Stimulated activated CD4-positive, alpha-beta T cell treated with anti-CD3 and anti-CD28 coated beads, Interleukin-4, amount 100 ng/mL, for 1 hour (primary cell): ENCODE measurements at regions not wholly inside any gene's neighbourhood (a gene's known extent, or its start where the extent isn't known, plus 50 kb on each side); places are given as distances from the start of the nearest gene placed in this dataset.

ENCODE experiments used
- DNase-seq: peaks from one replicate; pipeline ENCODE4 v3.0.0-alpha.2; 2020

DNA sequence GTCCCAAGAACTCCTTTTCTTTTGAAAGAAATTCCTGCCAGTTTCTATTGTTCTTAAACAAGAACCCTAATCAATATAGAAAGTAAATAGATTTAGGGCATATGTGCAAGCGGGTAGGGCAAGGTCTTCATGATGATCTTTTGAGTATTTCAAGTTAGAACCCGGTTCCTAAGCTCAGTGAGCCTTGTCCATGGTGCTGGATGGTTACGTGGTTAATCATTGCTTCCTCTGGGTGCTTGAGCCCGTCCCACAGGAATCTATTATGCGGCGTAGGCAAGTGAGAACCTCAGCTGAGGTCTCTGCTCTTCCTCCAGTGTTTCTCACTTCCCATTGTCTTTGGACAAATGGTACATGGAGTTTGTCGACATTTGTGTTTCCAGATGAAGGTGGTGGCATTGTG, 580.8 kb upstream of the EEF2KMT start:
- no peak for DNase-seq

DNA sequence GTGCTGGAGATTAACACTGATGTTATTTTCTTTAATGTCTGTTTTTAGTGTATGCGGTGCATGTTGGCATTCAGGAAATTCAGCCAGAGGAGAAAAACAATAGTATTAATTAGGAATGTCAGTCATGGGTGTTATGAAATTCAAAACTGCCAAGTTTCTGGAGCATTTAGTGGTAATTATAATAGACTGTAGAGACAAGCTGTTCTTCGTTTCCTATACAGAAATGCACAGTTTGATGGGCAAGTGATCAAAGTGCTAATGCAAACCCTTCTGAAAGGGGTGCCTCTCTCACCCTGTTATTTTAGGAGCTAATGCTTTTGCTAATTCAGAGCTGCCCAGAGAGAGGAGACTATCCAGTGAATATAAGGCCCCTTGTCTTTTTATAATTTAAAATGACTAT, 573.8 kb upstream of the EEF2KMT start:
- no peak for DNase-seq

DNA sequence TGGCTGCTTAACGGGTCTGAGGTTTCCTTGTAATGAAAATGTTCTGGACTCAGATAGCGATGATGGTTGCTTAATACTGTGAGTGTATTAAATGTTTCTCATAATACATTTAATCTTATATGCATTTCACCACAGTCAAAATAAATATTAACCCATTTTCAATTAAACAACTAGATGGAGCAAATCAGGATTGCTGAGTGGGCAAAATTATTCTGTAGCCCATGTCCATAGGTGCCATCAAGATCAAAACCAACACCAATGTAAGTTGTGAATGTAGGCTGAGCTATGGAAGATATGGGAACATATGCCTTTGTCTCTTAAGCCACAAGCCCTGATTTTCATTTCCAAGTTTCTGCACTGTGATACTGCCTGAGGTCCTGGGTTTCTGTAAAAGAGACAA, 572.6 kb upstream of the EEF2KMT start:
- DNase-seq, result no peak

DNA sequence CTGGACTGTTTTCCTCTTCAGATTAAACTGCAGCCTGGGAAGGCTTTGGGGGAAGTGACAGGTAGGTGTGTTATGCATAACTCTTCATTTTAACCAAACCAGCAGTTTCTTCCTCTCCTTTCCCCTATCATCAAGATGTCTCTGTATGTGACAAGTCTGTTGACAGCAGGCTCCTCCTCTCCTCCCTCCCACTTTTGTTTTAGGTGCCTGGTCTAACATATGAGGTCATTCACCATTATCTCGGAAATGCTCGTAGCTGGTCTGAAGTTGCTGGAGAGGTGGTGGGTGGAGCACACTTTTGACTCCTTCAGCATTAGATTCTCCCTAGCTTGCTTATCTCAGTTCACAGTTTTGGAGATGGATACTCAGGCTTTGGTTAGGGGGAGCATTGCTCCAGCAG, 571.0 kb upstream of the EEF2KMT start:
- no peak for DNase-seq

DNA sequence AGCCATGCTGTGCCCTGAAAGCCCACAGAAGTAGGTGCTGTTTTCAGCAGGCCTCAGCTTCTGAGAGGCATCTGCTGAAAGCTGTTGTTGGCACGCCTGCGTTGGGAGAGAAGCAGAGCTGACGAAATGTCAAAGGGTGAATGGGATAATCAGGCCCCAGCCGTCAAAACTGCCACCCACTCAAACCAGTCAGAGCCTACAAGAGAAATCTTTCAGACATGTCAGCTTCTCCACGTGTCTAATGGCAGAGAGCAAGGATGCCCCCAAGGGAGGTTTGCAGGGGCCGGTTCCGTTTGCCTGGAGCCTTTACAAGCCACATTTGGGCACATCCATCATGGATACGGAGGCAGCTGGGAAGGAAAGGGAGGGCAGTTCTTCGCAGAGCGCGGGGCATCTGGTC, 568.2 kb upstream of the EEF2KMT start:
- no peak for DNase-seq

DNA sequence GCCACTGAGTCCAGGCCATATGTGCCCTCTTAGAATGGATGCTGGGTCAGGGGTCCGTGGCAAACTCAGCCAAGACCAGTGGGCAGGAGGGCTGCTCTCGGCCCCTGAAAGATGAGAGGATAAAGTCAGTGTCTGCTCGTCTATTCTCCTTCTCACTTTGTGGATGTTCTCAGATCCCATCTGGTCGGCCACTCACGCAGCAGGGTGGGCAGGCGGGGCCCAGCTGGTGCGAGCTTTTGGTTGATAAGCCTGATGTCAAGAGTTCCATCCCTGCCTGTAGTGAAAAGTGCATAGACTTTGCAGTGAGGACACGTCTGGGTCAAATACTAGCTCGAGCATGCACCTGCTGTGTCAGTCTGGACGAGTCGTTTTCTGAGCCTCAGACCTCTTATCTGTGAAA, 556.2 kb upstream of the EEF2KMT start:
- DNase-seq, result no peak

DNA sequence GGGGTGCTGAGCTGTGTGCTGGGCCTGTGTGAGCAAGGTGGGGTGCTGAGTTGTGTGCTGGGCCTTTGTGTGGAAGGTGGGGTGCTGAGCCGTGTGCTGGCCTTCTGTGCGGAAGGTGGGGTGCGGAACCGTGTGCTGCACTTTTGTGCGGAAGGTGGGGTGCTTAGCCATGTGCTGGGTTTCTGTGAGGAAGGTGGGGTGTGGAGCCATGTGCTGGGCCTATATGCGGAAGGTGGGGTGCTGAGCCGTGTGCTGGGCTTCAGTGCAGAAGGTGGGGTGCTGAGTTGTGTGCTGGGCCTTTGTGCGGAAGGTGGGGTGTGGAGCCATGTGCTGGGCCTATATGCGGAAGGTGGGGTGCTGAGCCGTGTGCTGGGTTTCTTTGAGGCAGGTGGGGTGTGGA, 555.4 kb upstream of the EEF2KMT start:
- DNase-seq, result no peak

DNA sequence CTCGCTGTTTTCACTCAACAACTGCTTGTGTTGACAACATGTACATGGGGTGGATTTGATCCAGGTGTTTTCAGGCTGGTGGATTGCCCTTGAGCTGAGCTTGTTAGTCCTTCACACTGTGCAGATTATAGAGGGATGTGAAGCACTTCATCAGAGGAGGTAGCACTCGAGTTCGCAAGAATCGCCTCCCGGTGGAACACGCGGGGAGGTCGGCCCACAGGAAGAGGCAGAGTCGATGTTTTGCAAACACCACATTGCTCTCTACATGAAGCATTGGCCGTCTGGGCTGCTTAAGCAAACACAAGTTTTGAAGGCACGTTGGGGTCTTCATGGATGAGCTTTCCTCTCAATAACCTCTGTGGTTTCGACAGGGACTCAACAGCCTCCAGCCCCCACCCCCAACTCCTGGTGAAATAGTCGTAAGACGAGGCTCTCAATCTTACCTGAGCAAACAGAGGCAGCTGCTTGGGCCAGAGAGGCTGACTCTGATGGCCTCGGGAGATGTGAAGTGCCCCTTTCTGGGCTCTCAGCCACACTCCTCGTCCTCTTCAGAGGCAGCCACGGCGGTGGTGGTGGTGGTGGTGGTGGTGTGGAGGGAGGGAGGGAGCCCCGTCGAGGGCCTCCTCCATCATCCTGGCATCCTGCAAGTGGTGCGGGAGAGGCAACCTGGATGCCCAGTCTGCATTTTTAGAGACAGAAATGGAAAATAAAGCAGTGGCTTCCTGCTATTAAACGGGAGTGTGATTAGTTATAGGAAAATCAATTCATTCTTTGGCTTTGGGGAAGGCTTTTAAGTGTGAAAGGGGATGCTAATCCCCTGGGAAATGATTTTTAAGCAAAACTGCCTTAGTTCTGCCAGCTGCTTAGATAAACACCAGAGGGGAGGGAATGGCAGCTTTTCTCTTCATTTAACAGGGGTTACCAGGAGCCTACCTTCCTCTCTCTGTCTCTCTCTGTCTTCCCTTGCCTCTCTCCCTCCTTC, 552.5 kb upstream of the EEF2KMT start:
- DNase-seq, result no peak

DNA sequence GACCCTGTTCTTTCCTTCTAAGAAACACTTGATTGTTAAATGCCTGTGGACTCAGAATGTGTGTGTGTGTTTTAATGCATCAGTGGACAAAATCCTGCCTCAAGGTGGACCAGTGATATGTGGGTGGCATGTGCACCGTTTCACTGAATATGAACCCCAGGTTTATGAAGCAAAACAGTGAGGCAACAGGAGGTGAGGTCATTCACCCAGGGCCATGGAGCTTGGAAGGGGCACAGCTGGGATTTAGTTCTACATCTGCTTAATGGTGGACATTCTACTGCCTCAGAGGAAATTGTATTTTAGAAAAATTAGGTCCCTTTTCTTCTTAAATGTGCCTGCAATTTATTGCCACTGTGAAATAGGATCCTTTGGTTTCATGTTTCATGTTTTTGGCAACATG, 549.5 kb upstream of the EEF2KMT start:
- DNase-seq, result no peak

DNA sequence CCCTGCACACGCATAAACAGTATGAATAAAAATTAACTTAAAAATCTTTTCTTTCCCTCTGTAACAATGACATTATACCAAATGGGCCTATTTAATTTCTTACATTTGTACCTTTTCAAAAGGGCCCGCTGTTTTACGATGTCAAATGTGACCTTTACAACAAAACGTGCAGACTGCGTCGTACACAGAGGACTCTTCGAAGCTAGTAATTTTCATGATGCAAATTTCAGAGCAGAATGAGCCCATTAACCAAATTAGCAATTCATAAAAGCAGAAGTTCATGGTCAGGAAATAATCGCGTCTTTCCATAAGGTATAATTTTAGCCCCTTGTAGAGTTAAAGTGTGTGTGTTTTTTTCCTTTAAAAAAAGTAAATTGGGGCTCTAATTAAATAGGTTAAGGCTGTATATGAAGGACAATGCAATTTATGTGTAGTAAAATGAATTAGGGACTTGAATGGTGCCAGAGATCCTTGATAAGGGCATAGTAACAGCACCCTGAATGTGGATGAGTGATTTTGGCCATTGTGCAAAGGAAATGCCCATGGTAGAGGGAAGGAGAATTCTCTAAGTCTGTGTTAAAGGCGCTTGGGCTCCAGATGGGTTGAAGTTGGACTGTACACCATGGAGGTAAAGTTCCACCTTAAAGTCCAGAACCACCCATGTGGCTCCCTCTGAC, 546.4 kb upstream of the EEF2KMT start:
- DNase-seq, result no peak

DNA sequence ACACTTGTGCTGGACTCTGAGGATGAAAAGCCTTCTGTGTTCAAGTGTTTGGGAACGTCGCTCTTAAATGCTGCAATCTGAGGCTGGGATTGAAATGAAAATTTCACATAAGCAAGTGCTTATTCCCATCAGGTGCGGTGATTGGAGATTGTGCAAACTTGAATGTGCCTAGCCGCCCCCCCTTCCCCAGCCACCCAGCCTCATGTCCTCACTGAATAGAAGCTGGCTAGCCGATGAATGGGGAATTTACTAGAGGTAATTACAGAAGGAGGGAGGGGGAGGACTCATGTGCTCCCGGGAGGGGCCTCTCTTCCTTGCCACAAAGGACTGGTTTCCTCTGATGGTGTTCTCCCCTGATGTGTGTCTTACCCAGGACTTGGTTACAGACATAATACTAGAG, 544.8 kb upstream of the EEF2KMT start:
- DNase-seq, result no peak

DNA sequence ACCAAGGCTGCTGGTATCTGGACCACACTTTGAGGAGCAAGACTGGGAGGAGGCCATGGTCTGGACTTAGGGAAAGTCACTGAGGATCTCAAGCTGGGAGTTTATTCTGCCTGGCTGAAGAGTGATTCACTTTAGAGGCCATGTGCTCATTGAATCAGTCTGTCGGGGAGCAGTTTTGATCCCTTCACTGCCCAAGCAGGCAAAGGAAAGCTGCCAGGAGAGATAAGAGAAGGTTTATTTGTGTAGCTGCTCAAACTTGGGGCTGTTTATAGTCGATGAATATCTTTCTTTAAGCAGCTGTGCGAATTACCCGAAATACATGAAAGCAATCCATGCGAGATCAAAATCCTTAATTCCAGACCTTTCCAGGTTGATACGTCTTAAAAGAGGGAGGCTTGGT, 544.4 kb upstream of the EEF2KMT start:
- no peak for DNase-seq

DNA sequence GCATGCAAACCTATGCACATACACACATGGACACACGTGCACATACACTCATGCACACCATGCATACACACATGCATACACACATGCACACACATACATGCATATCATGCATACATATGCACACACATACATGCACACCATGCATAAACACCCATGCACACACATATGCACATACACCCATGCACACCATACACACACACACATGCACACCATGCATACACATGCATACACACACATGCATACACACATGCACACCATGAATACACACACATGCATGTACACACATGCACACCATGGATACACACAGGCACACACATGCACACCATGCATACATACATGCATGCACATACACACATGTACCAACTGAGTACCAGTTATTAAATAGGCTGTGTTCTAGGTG, 543.3 kb upstream of the EEF2KMT start:
- DNase-seq, result no peak

DNA sequence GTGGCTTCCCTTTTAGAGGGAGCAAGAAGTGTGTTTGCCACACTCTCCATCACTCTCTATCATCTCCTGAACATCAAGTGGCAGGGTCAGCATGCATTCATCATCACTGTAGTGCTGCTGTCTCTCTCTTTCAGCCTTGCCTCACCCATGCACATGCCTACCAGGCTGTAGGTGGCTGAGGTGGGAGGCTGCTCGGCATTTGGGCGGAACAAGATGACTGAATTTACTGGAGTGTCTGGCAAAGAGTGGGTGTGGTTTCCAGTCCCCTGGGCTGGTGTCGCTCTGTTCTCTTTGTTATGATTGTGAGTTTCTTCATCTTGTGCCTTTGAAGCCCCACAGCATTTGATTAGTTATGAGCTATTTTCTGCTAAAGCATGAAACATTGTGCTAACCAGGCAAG, 541.9 kb upstream of the EEF2KMT start:
- DNase-seq, result no peak

DNA sequence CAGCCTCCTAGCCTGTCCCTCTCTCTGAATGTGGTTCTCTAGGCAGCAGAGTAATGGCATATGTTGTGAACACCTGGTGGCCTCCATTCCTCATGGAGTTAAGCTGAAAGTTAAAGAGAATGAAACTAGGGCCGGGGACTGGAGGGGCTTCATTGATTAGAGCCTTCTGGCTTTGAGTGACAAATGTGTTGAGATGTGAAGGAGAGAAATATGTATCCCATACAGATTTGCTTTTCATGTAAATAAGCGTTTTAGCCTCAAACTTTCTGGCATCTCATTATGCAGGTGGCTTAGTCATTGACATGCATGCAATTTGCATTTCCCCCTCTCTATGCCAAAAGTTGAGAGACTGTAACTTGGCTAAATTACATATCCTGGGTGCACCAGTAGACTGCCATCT, 537.7 kb upstream of the EEF2KMT start:
- DNase-seq, result no peak

DNA sequence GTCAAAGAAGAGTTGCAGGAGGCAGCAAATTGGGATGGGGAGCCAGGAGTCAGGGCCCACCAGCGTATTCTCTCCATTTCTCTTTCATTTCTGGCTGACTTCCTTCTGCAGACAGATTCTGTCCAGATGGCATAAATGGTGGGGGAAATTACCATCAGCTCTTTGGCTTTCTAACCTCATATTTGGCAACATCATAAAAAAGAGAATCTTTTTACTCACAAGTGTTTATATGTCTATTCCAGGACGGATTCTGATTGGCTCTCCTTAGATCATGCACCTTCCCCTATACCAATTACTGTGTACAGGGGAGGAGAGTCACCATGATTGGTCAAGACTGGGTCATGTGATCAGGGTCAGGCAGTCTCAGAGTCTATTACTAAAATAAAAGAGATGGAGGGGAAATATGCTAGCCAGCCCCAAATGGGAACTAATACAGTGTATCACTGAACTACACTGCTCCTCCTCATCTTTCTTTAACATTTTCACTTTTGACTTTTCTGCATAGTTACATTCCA, 537.1 kb upstream of the EEF2KMT start:
- no peak for DNase-seq

DNA sequence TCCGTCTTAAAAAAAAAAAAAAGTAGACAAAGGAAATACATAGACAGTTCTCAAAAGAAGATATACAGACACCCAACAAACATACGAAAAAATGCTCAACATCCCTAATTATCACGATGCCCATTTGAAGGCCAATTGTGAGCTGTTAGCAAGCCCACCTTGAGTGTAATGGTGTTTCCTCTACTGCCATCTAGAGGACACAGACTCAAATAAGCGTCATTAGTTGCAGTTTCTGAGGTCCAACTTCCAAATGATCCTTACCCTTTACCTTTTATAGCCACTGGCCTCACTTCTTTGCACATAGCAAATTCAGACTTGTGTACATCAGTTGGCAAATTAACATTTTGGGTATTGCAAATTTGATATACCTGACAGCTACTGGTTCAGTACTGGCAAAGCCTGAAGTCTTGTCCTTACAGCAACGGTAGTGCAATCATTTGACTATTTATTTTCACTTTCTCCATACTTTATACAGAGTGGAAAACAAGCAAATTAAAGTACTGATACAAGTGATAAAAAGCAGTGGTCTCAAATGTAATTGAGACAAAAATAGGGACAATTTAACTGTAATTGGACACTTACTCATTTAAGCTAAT, 536.3 kb upstream of the EEF2KMT start:
- DNase-seq, result no peak

DNA sequence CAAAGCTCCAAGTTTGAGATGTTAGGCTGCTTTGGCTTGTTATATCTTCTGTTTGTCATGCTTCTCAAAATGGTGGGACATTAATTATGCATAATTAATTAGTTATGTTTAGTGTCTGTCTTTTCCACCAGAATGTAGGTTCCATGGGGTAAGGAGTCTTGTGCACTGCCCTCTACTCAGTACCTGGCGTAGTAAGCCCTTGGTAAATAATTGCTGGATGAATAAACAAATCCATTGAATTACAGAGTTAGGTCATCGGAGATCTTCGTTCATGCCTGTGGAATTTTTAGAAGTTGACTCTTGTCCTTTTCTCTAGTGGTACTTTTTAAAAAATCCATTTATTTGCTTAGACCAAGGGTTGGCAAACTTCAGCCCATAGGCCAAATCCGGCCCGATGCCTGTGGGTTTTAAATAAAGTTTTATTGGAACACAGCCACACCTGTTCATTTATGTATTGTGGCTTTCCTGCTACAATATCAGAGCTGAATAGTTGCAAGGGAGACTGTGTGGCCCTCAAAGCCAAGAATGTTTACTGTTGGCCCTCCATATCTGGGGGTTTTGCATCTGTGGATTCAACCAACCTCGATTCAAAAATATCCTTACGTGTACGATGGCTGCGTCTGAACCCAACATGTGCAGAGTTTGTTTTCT, 524.8 kb upstream of the EEF2KMT start:
- no peak for DNase-seq

DNA sequence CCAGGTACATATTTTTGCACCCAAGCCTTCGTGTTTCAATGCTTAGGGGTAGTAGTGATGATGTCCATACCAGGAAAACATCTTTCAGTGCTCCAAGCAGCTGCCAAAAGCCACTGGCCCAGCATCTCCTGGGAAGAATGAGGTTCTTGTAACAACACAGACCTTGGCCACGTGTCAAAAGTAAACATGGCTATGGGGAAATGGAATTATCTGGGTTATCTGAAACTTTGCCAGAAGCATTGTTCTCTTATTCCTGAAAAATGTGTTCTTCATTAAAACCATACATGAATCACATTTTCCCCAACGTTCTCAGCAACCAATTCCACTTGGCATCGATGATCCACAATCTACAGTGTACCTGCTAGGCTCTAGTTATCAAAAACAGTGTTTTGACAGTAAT, 524.2 kb upstream of the EEF2KMT start:
- no peak for DNase-seq

DNA sequence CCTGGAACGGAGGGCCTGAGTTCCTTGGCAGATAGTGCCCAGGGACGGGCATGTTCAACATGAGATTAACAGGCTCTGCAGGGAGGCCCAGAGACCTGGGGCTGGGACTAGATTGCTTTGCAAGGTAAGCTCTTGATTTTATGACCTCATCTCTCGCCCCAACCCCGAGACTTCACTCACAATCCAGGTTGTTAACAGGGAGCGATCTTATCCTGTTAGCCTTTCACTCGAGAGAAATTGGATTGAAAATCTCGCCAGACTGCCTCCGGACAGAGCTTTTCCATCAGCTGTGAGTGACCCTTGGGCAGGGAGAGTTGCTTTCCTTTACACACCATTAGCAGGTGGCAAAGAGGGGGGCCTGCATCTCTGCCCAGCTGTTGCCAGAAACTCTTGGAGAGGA, 521.7 kb upstream of the EEF2KMT start:
- no peak for DNase-seq

DNA sequence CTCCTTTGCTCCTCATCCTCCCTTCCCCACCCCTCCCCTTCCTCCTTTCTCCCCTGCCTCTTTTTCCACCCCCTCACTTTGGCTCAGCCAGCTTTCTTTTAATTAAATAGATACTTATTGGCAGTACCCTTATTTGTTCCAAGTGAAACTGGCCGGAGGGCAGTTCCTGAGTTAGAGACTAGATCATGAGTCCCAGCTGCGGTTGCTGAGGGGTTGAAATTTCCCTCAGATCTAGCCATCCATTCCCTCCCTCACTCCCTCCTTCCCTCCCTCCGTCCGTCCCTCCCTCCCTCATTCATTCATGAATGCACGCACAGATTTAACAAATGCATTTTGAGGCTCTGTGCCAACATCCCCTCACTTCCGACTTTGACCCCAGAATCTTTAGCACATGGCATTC, 519.2 kb upstream of the EEF2KMT start:
- DNase-seq, result no peak

DNA sequence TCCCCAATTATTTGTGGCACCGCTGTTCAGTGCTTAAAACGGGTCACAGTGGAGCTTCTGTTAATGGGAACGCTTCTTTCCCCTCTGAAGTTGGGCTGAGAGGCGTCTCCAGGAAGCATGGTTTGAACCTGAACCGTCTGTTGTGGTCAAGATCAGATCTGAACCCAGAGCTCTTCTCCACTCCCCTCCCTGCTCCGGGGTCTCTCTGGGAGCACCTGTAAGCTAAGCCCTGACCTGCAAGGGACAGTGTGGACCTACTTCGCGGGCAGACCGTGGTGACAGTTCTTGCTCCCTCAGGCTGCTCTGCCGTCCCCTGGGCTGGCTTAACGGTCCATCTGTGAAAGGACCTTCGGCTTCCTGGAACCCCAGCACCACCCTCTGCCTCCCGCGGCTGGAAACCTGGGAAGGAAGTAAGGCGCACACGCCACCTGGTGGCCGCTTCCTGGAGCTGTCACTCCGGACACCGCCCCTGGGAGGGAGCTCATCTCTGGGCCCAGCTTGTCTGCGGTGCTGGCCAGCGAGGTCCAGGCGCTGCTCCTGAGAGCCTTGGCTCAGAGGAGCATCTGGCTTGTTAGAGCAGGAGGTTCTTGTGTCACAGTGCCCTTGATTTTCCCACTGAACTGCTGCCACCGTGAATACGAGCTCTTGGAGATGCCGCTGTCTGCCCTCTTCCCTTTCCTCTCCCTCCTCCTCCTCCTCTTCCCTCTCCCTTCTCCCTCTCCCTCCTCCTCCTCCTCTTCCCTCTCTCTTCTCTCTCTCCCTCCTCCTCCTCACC, 518.5 kb upstream of the EEF2KMT start:
- DNase-seq, result peak; percentile 23

DNA sequence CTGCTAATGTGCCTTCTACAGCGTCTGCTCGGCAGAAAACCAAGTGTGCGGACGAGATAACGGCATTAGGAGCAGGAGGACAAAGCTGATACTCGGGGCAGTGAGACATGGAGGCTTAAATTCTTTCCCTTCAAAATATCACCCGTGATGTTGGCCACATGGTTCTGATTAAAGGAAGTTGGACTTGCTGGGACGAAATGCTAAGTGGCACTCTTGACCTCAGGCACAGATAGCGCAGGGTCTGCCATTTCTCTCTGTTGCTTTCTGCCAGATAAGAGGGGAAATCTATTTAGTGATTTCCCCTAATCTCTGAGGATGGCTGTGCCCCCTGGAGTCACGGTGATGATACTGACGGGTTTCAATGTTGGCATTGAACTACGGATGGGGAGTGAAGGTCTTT, 509.6 kb upstream of the EEF2KMT start:
- no peak for DNase-seq
